Stimulated activated CD4-positive, alpha-beta T cell treated with anti-CD3 and anti-CD28 coated beads, TNF-alpha, amount 100 ng/mL, for 1 hour (primary cell): ENCODE measurements at regions not wholly inside any gene's neighbourhood (a gene's known extent, or its start where the extent isn't known, plus 50 kb on each side); places are given as distances from the start of the nearest gene placed in this dataset.

Experiments used
- DNase-seq, 3 donors: peaks; one replicate each; pipeline ENCODE4 v3.0.0-alpha.2; 2020; ENCODE audit warnings: low read depth in 3 of 3, low spot score in 1 of 3

GRCh38 chrX:49773993-49774392, 55.1 kb upstream of the PAGE4 start:
- no peak for DNase-seq

- no peak for DNase-seq
Measured at GRCh38 chrX:49767236-49767635, 61.9 kb upstream of the PAGE4 start.

- DNase-seq = no peak
Measured at GRCh38 chrX:49762175-49762720, 66.5 kb upstream of the PAGE1 start.

- no peak for DNase-seq
Measured at GRCh38 chrX:49761481-49761880, 65.7 kb upstream of the PAGE1 start.

- DNase-seq = no peak
Measured at GRCh38 chrX:49760290-49760890, 64.6 kb upstream of the PAGE1 start.

- no peak for DNase-seq
Measured at GRCh38 chrX:49756692-49757091, 60.9 kb upstream of the PAGE1 start.

- DNase-seq = peak; percentile 0 to 27 (median 8)
Measured at GRCh38 chrX:49754233-49754857, 58.6 kb upstream of the PAGE1 start.

- no peak for DNase-seq
Measured at GRCh38 chrX:49753691-49754090, 57.9 kb upstream of the PAGE1 start.

GRCh38 chrX:49748211-49748956, 52.6 kb upstream of the PAGE1 start:
- DNase-seq = no peak

GRCh38 chrX:49746306-49746705, 50.5 kb upstream of the PAGE1 start:
- no peak for DNase-seq
